D721Med (cell line): ENCODE measurements at regions not wholly inside any gene's neighbourhood (a gene's known extent, or its start where the extent isn't known, plus 50 kb on each side); places are given as distances from the start of the nearest gene placed in this dataset.

Source experiments
- DNase-seq: peaks from one replicate; pipeline ENCODE4 v3.0.0; 2011; ENCODE audit warnings: low spot score; ENCODE audit not compliant: insufficient read length
- FAIRE-seq: peaks from 2 replicates; lab custom pipeline; 2011; peaks lifted over from hg19 to GRCh38; lab: Jason Lieb, UNC
- CTCF ChIP-seq: IDR thresholded peaks from 2 replicates; pipeline ENCODE4 v1.5.1; 2012; ENCODE audit warnings: mild to moderate bottlenecking, control low read depth; ENCODE audit not compliant: insufficient read depth; ENCODE audit errors: missing control alignments

GRCh38 chr10:131398166-131398565 is 86.6 kb upstream of the TCERG1L start:
- FAIRE-seq, result no peak

GRCh38 chr10:131399981-131400380 is 88.5 kb upstream of the TCERG1L start:
- DNase-seq (no peak), FAIRE-seq (no peak)
- TF ChIP-seq CTCF, result no peak

More at GRCh38 chr10:131398166-131398565, 86.6 kb upstream of the TCERG1L start:
- no peak for DNase-seq
- no peak for TF ChIP-seq CTCF

GRCh38 chr10:131400513-131400912 is 89.0 kb upstream of the TCERG1L start:
- DNase-seq (no peak), FAIRE-seq (no peak)
- TF ChIP-seq CTCF, result no peak

GRCh38 chr10:131402771-131403650 is 91.5 kb upstream of the TCERG1L start:
- FAIRE-seq (no peak), DNase-seq (no peak)
- no peak for TF ChIP-seq CTCF

GRCh38 chr10:131403936-131404335 is 92.4 kb upstream of the TCERG1L start:
- DNase-seq (no peak), FAIRE-seq (no peak)
- TF ChIP-seq CTCF, result no peak

GRCh38 chr10:131404886-131405285 is 93.4 kb upstream of the TCERG1L start:
- FAIRE-seq (no peak), DNase-seq (no peak)
- no peak for TF ChIP-seq CTCF
